ENCODE measurements at regions not wholly inside any gene's neighbourhood (a gene's known extent, or its start where the extent isn't known, plus 50 kb on each side); places are given as distances from the start of the nearest gene placed in this dataset.

DNA sequence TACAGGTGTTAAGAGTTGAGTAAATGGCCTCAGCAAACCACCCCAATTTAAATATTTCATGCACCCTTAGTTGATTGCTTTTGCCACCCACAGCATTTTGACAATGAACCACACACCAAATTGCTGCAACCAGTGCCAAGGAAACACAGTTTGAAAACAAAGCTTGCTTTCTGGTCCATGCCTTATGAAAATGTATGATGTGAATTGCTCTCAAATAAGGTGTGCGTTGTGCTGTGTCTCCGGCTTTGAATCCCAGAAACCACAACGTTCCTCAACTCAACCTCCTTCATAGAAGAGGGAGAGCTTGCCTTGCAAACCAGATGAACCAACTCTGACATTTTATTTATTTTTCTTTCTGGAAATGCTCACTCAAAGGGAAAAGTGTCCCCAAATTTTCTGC is 762.7 kb downstream of the TLE1 start:
- DNase-seq (ENCODE audit: low spot score): no peak

DNA sequence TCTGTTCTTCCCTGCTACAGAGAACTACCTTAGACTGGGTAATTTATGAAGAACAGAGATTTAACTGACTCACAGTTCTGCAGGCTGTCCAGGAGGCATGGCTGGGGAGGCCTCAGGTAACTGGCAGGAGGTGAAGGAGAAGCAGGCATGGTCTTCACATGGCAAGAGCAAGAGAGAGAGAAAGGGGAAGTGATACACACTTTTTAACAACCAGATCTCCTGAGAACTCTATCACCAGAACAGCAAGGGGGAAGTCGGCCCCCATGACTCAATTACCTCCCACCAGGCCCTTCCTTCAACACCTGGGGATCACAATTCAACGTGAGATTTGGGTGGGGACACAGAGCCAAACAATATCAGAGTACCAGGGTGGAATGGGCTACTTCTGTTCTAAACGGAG is 766.8 kb downstream of the TLE1 start:
- DNase-seq (ENCODE audit: low spot score): no peak

DNA sequence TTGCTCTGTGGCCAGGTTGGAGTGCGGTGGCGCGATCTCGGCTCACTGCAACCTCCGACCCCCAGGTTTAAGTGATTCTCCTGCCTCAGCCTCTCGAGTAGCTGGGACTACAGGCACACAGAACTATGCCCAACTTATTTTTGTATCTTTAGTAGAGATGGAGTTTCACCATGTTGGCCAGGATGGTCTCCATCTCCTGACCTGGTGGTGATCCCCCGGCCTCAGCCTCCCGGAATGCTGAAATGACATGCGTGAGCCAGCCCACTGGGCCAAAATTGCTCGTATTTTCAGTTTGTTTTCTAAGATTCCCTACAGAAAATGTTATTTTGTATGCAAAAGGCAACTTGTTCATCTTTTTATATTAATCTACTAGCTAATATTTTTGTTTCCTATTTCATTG is 782.6 kb downstream of the TLE1 start:
- no peak for DNase-seq (ENCODE audit: low spot score)

GRCh38 chr9:80899208-80899607 is 790.1 kb downstream of the TLE1 start:
- no peak for DNase-seq (ENCODE audit: low spot score)

DNA sequence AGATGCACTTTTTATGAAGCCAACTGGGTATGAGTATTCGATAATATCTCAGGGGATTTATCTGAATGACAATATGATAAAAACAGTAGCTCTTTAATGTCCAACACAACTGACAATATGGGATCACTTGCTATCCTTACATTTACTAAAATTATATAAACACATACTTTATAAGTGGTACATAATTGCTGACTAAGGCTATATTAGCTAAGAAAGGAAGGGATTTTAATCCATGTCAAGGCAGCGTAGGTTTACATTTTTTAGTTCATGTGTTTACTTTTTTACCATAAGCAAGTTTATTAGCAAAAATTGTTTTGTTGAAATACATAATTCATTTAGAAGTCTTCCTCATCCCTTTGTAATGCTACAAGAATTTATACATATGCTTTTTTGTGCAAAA is 796.2 kb downstream of the TLE1 start:
- DNase-seq (ENCODE audit: low spot score): no peak

- no peak for DNase-seq (ENCODE audit: low spot score)
Observed at GRCh38 chr9:80892703-80893102, 796.6 kb downstream of the TLE1 start.

GRCh38 chr9:80890124-80890523 is 799.2 kb downstream of the TLE1 start:
- DNase-seq (ENCODE audit: low spot score): no peak

DNA sequence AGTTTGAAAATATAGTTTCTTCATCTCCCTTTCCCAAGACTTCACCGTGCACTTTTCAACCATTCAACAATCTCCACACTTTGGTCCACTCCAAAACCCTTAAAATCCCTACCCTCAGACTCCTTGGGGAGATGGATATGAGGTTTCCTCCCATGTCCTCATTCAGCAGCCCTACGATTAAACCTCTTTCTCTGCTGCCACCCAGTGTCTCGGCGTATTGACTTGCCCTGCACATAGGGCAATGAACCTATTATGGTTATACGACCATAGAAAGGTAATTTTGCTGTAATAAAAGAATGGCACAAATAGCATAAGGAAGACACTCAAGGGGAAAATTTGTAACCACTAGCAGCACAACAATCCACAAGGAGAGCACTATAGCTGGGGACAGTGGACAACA is 803.5 kb downstream of the TLE1 start:
- peak; percentile 1 for DNase-seq (ENCODE audit: low spot score)

- DNase-seq (ENCODE audit: low spot score): no peak
Observed at GRCh38 chr9:80883826-80884579, 805.3 kb downstream of the TLE1 start.

- DNase-seq (ENCODE audit: low spot score): no peak
Observed at GRCh38 chr9:80883426-80883825, 805.9 kb downstream of the TLE1 start.

DNA sequence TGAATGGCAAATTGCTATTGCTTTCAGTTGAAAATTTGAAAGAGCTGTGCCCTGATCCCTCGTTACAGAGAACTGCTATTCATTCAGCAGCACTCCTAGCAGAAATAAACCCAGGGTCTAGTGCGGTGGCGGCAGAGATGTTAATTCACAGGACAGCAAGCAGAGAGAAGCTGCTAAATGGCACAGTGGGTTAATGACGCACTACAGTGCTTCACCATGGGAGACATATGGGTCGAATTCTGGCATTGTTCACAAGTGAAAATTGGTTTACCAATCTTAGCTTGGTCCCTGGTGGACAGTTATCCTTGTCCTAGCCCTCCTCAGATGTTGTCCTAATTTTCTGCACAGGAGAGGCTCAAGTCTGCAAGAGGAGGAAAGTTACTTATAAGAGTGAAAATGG is 807.4 kb downstream of the TLE1 start:
- no peak for DNase-seq (ENCODE audit: low spot score)

- no peak for DNase-seq (ENCODE audit: low spot score)
Observed at GRCh38 chr9:80881320-80881719, 808.0 kb downstream of the TLE1 start.

DNA sequence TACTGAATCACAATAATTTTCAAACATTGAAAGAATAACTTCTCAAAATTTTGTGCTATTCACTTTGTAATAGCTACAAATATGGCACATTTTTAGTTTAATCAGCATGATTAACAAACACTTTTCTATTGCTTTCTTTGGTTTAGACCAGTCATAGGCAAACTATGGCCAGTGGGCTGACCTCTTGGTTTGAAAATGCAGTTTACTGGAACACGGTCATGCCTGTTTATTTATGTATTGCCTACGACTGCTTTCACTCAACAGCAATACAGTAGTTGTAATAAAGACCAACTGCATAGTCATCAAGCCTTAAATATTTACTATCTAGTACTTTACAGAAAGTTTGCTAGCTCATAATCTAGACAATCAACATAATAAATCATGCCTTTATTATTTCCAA is 810.8 kb downstream of the TLE1 start:
- no peak for DNase-seq (ENCODE audit: low spot score)

GRCh38 chr9:80875947-80876346 is 813.4 kb downstream of the TLE1 start:
- no peak for DNase-seq (ENCODE audit: low spot score)

GRCh38 chr9:80874276-80874675 is 815.1 kb downstream of the TLE1 start:
- no peak for DNase-seq (ENCODE audit: low spot score)

DNA sequence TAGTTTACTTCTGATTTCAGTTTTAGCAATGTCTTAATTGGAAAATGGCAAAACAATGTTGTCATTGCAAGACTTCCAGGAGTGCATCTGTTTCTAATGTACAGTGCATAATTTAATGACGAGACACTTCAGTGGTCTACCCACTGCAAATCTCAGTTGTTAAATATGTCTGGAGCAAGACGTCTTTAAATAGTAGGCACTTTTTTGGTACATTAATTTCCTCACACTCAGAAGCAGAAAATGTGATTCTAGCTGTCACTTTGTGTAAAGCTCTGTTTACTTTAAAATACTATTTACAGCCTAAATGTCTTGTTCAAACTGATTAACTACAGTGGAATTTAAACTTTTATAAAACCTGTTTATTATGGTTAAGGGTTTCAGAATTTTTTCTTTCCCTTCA is 815.5 kb downstream of the TLE1 start:
- DNase-seq (ENCODE audit: low spot score): no peak

- DNase-seq (ENCODE audit: low spot score): no peak
Observed at GRCh38 chr9:80871596-80871995, 817.8 kb downstream of the TLE1 start.

GRCh38 chr9:80867731-80868130 is 821.6 kb downstream of the TLE1 start:
- no peak for DNase-seq (ENCODE audit: low spot score)

GRCh38 chr9:80866576-80867227 is 822.6 kb downstream of the TLE1 start:
- no peak for DNase-seq (ENCODE audit: low spot score)

DNA sequence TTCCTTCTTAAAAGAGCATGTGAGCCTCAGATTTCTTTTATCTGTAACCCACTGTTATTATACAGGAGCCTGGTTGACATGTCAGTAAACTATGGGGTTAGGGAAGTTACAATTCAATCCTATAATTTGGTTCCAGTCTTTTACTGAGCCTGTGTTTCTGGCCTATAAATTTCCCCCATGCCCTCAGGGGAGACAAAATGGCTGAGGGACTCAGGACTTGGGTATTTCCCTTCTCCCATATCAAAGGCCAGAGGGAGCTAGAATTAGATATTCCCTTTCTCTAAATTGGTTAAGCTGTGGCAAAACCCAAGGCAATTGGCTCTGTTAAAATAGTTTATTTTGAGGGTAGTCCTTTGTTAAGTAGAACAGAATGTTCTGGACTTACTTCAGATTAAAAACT is 823.2 kb downstream of the TLE1 start:
- DNase-seq (ENCODE audit: low spot score): no peak

- DNase-seq (ENCODE audit: low spot score): no peak
Observed at GRCh38 chr9:80843028-80843427, 846.3 kb downstream of the TLE1 start.

DNA sequence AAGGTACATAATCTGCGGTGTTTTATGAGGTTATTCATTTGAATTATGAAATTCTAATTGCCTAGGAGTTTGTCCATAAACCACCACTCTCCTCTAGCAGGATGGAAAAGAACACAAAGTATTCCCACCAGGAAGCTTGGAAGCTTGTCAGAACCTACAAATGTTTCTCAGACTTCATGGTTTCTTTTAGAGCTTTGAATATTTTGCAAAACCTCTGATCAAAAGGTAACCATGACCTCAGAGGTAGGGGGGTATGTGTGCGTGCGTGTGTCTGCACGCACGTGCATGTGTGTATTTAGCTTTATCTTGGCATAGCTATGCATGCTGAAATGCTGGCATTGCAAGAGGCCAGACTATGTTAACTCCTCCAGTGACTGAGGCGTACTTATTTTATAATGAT is 847.0 kb downstream of the TLE1 start:
- no peak for DNase-seq (ENCODE audit: low spot score)

DNA sequence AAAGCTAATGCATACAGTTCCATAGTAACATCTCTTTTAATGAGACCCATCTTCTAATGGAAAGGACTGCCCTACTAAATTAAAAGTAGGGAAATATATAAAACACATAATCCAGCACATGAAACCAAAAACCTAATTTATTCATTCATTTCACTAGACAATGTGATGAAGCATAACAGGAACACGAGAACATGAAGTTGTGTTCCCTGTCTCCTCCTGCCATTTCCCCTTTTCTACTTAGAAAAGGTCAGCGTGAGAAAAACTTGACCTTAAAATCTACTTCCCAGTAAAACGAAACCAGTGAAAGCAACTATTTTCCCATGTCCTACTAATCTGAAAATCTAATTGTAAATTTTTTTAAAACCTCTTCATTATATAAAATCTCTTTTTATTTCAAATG is 847.5 kb downstream of the TLE1 start:
- no peak for DNase-seq (ENCODE audit: low spot score)
